ENCODE measurements at regions not wholly inside any gene's neighbourhood (a gene's known extent, or its start where the extent isn't known, plus 50 kb on each side); places are given as distances from the start of the nearest gene placed in this dataset.
"Not testable (repeated sequence)": the region's sequence is repeated elsewhere in the genome, so short reads cannot be mapped to it uniquely, and the experiment has no call there.

- Histone ChIP-seq H3K79me2 (ENCODE audit: insufficient read depth, low read length) (no peaks in the 10 kb centered on the region), H3K4me1 (ENCODE audit: insufficient read depth, low read length) (no peaks in the 10 kb centered on the region), H3K4me3 (ENCODE audit: insufficient read depth, low read length) (no peak overlapping the region), H4K20me1 (ENCODE audit: insufficient read depth, low read length) (no peaks in the 10 kb centered on the region), H2AFZ (ENCODE audit: low read length) (no peak overlapping the region), H3K4me2 (ENCODE audit: insufficient read depth, low read length) (no peak overlapping the region), H3K36me3 (ENCODE audit: insufficient read depth, low read length) (no peaks in the 10 kb centered on the region), H3K9me3 (ENCODE audit: low read depth, low read length) (no peaks in the 10 kb centered on the region), H3K27me3 (ENCODE audit: insufficient read depth, low read length) (no peaks in the 10 kb centered on the region), H3K27ac (ENCODE audit: low read depth, low read length) (no peak overlapping the region)
- no peak for TF ChIP-seq CTCF (IDR thresholded peaks at IDR 0.05; ENCODE audit: extremely low read depth, low read depth, low read length)
- no peak for DNase-seq (ENCODE audit: insufficient read length, low spot score, missing footprints)
Observed at GRCh38 chr16:82287937-82288336, 117.9 kb upstream of the MPHOSPH6 start.

GRCh38 chr16:82282662-82283061 is 112.6 kb upstream of the MPHOSPH6 start:
- TF ChIP-seq CTCF (IDR thresholded peaks at IDR 0.05; ENCODE audit: extremely low read depth, low read depth, low read length): no peak
- Histone ChIP-seq H3K36me3 (ENCODE audit: insufficient read depth, low read length) (no peaks in the 10 kb centered on the region), H3K27me3 (ENCODE audit: insufficient read depth, low read length) (no peaks in the 10 kb centered on the region), H3K27ac (ENCODE audit: low read depth, low read length) (no peak overlapping the region), H3K4me2 (ENCODE audit: insufficient read depth, low read length) (no peak overlapping the region), H2AFZ (ENCODE audit: low read length) (no peak overlapping the region), H3K79me2 (ENCODE audit: insufficient read depth, low read length) (no peaks in the 10 kb centered on the region), H3K4me3 (ENCODE audit: insufficient read depth, low read length) (no peak overlapping the region), H3K9me3 (ENCODE audit: low read depth, low read length) (no peaks in the 10 kb centered on the region), H3K4me1 (ENCODE audit: insufficient read depth, low read length) (no peaks in the 10 kb centered on the region), H4K20me1 (ENCODE audit: insufficient read depth, low read length) (no peaks in the 10 kb centered on the region)
- DNase-seq (ENCODE audit: insufficient read length, low spot score, missing footprints): no peak

- H3K4me1 ChIP-seq (ENCODE audit: insufficient read depth, low read length): no peaks in the 10 kb centered on the region
- no peak overlapping the region for H3K4me3 ChIP-seq (ENCODE audit: insufficient read depth, low read length)
- no peaks in the 10 kb centered on the region for H3K79me2 ChIP-seq (ENCODE audit: insufficient read depth, low read length)
- no peak overlapping the region for H3K27ac ChIP-seq (ENCODE audit: low read depth, low read length)
- no peaks in the 10 kb centered on the region for H3K27me3 ChIP-seq (ENCODE audit: insufficient read depth, low read length)
- no peak for TF ChIP-seq CTCF (IDR thresholded peaks at IDR 0.05; ENCODE audit: extremely low read depth, low read depth, low read length)
- no peaks in the 10 kb centered on the region for H3K9me3 ChIP-seq (ENCODE audit: low read depth, low read length)
- no peak for DNase-seq (ENCODE audit: insufficient read length, low spot score, missing footprints)
- H2AFZ ChIP-seq (ENCODE audit: low read length): no peak overlapping the region
- H4K20me1 ChIP-seq (ENCODE audit: insufficient read depth, low read length): no peaks in the 10 kb centered on the region
- H3K36me3 ChIP-seq (ENCODE audit: insufficient read depth, low read length): no peaks in the 10 kb centered on the region
- H3K4me2 ChIP-seq (ENCODE audit: insufficient read depth, low read length): no peak overlapping the region
Observed at GRCh38 chr16:82281544-82281943, 111.5 kb upstream of the MPHOSPH6 start.

GRCh38 chr16:82280867-82281266 is 110.8 kb upstream of the MPHOSPH6 start:
- TF ChIP-seq CTCF (IDR thresholded peaks at IDR 0.05; ENCODE audit: extremely low read depth, low read depth, low read length): no peak
- Histone ChIP-seq H3K79me2 (ENCODE audit: insufficient read depth, low read length) (no peaks in the 10 kb centered on the region), H3K4me2 (ENCODE audit: insufficient read depth, low read length) (no peak overlapping the region), H2AFZ (ENCODE audit: low read length) (no peak overlapping the region), H3K4me3 (ENCODE audit: insufficient read depth, low read length) (no peak overlapping the region), H4K20me1 (ENCODE audit: insufficient read depth, low read length) (no peaks in the 10 kb centered on the region), H3K27ac (ENCODE audit: low read depth, low read length) (no peak overlapping the region), H3K4me1 (ENCODE audit: insufficient read depth, low read length) (no peaks in the 10 kb centered on the region), H3K36me3 (ENCODE audit: insufficient read depth, low read length) (no peaks in the 10 kb centered on the region), H3K27me3 (ENCODE audit: insufficient read depth, low read length) (no peaks in the 10 kb centered on the region), H3K9me3 (ENCODE audit: low read depth, low read length) (no peaks in the 10 kb centered on the region)
- no peak for DNase-seq (ENCODE audit: insufficient read length, low spot score, missing footprints)

GRCh38 chr16:82275349-82275748 is 105.3 kb upstream of the MPHOSPH6 start:
- not testable (repeated sequence) for H3K9me3 ChIP-seq (ENCODE audit: low read depth, low read length); H3K27ac ChIP-seq (ENCODE audit: low read depth, low read length); H3K79me2 ChIP-seq (ENCODE audit: insufficient read depth, low read length); H3K4me2 ChIP-seq (ENCODE audit: insufficient read depth, low read length); H3K27me3 ChIP-seq (ENCODE audit: insufficient read depth, low read length); H2AFZ ChIP-seq (ENCODE audit: low read length); H3K4me3 ChIP-seq (ENCODE audit: insufficient read depth, low read length); H3K4me1 ChIP-seq (ENCODE audit: insufficient read depth, low read length); H3K36me3 ChIP-seq (ENCODE audit: insufficient read depth, low read length); H4K20me1 ChIP-seq (ENCODE audit: insufficient read depth, low read length); DNase-seq (ENCODE audit: insufficient read length, low spot score, missing footprints)

Measured in osteoblast (primary cell).